ENCODE measurements at regions not wholly inside any gene's neighbourhood (a gene's known extent, or its start where the extent isn't known, plus 50 kb on each side); places are given as distances from the start of the nearest gene placed in this dataset.

- Mint-ChIP-seq H3K4me1 (ENCODE audit: low read depth, unreplicated experiment) (no peaks in the 10 kb centered on the region), H3K9me3 (ENCODE audit: unreplicated experiment) (no peaks in the 10 kb centered on the region), H3K27ac (ENCODE audit: unreplicated experiment) (no peak overlapping the region), H3K36me3 (ENCODE audit: low read depth, unreplicated experiment) (no peaks in the 10 kb centered on the region), H3K27me3 (ENCODE audit: low read depth, unreplicated experiment) (no peaks in the 10 kb centered on the region), H3K4me3 (ENCODE audit: unreplicated experiment) (no peak overlapping the region)
- no peak overlapping the region for H3K4me3 ChIP-seq (ENCODE audit: insufficient read depth, low read depth, low read length)
- no peak overlapping the region for H2AFZ ChIP-seq (ENCODE audit: low read depth, low read length)
- H3K4me1 ChIP-seq (ENCODE audit: insufficient read depth, low read length): no peaks in the 10 kb centered on the region
- DNase-seq (ENCODE audit: low read depth): no peak
- H3K9me3 ChIP-seq (ENCODE audit: insufficient read depth, low read depth, low read length): no peaks in the 10 kb centered on the region
- FAIRE-seq: no peak
- no peaks in the 10 kb centered on the region for H3K36me3 ChIP-seq (ENCODE audit: insufficient read depth, low read length)
- H3K27ac ChIP-seq (ENCODE audit: low read depth, low read length): no peak overlapping the region
- H3K27me3 ChIP-seq (ENCODE audit: insufficient read depth, low read length): no peaks in the 10 kb centered on the region
- no peaks in the 10 kb centered on the region for H4K20me1 ChIP-seq (ENCODE audit: insufficient read depth, low read length)
- H3K4me2 ChIP-seq (ENCODE audit: low read length): no peak overlapping the region
- H3K9ac ChIP-seq (ENCODE audit: low read length): no peak overlapping the region
- no peaks in the 10 kb centered on the region for H3K79me2 ChIP-seq (ENCODE audit: insufficient read depth, low read length)
- no peak for TF ChIP-seq EZH2 (IDR thresholded peaks at IDR 0.05; ENCODE audit: insufficient read depth, low read length)
- TF ChIP-seq CTCF (IDR thresholded peaks at IDR 0.05; ENCODE audit: insufficient read depth, low read depth, low read length): no peak
Measured at GRCh38 chr4:178426871-178427270, 984.6 kb upstream of the AGA start.

- H3K4me2 ChIP-seq (ENCODE audit: low read length): no peak overlapping the region
- H3K27ac Mint-ChIP-seq (ENCODE audit: unreplicated experiment): no peak overlapping the region
- H4K20me1 ChIP-seq (ENCODE audit: insufficient read depth, low read length): no peaks in the 10 kb centered on the region
- no peaks in the 10 kb centered on the region for H3K36me3 Mint-ChIP-seq (ENCODE audit: low read depth, unreplicated experiment)
- FAIRE-seq (no peak), DNase-seq (ENCODE audit: low read depth) (no peak)
- H3K27me3 Mint-ChIP-seq (ENCODE audit: low read depth, unreplicated experiment): no peaks in the 10 kb centered on the region
- H3K9ac ChIP-seq (ENCODE audit: low read length): no peak overlapping the region
- H3K9me3 Mint-ChIP-seq (ENCODE audit: unreplicated experiment): no peaks in the 10 kb centered on the region
- no peaks in the 10 kb centered on the region for H3K4me1 Mint-ChIP-seq (ENCODE audit: low read depth, unreplicated experiment)
- no peaks in the 10 kb centered on the region for H3K4me1 ChIP-seq (ENCODE audit: insufficient read depth, low read length)
- H3K79me2 ChIP-seq (ENCODE audit: insufficient read depth, low read length): no peaks in the 10 kb centered on the region
- H3K27ac ChIP-seq (ENCODE audit: low read depth, low read length): no peak overlapping the region
- H2AFZ ChIP-seq (ENCODE audit: low read depth, low read length): no peak overlapping the region
- H3K27me3 ChIP-seq (ENCODE audit: insufficient read depth, low read length): no peaks in the 10 kb centered on the region
- TF ChIP-seq CTCF (IDR thresholded peaks at IDR 0.05; ENCODE audit: insufficient read depth, low read depth, low read length): no peak
- no peak for TF ChIP-seq EZH2 (IDR thresholded peaks at IDR 0.05; ENCODE audit: insufficient read depth, low read length)
- no peaks in the 10 kb centered on the region for H3K36me3 ChIP-seq (ENCODE audit: insufficient read depth, low read length)
- no peak overlapping the region for H3K4me3 ChIP-seq (ENCODE audit: insufficient read depth, low read depth, low read length)
- no peak overlapping the region for H3K4me3 Mint-ChIP-seq (ENCODE audit: unreplicated experiment)
- H3K9me3 ChIP-seq (ENCODE audit: insufficient read depth, low read depth, low read length): no peaks in the 10 kb centered on the region
Measured at GRCh38 chr4:178427663-178428062, 985.4 kb upstream of the AGA start.

GRCh38 chr4:178448372-178449035 lies 1006.3 kb upstream of the AGA start:
- no peak for DNase-seq (ENCODE audit: low read depth)
- Histone ChIP-seq H3K9me3 (ENCODE audit: insufficient read depth, low read depth, low read length) (no peaks in the 10 kb centered on the region), H3K4me1 (ENCODE audit: insufficient read depth, low read length) (no peaks in the 10 kb centered on the region), H3K4me3 (ENCODE audit: insufficient read depth, low read depth, low read length) (no peak overlapping the region), H3K9ac (ENCODE audit: low read length) (no peak overlapping the region), H3K27ac (ENCODE audit: low read depth, low read length) (no peak overlapping the region), H3K79me2 (ENCODE audit: insufficient read depth, low read length) (no peaks in the 10 kb centered on the region), H3K36me3 (ENCODE audit: insufficient read depth, low read length) (no peaks in the 10 kb centered on the region), H2AFZ (ENCODE audit: low read depth, low read length) (no peak overlapping the region), H3K4me2 (ENCODE audit: low read length) (no peak overlapping the region), H3K27me3 (ENCODE audit: insufficient read depth, low read length) (no peaks in the 10 kb centered on the region), H4K20me1 (ENCODE audit: insufficient read depth, low read length) (no peaks in the 10 kb centered on the region)
- no peak for FAIRE-seq
- H3K4me3 Mint-ChIP-seq (ENCODE audit: unreplicated experiment): no peak overlapping the region
- no peak overlapping the region for H3K27ac Mint-ChIP-seq (ENCODE audit: unreplicated experiment)
- no peaks in the 10 kb centered on the region for H3K27me3 Mint-ChIP-seq (ENCODE audit: low read depth, unreplicated experiment)
- H3K9me3 Mint-ChIP-seq (ENCODE audit: unreplicated experiment): no peaks in the 10 kb centered on the region
- H3K36me3 Mint-ChIP-seq (ENCODE audit: low read depth, unreplicated experiment): no peaks in the 10 kb centered on the region
- TF ChIP-seq EZH2 (IDR thresholded peaks at IDR 0.05; ENCODE audit: insufficient read depth, low read length) (no peak), CTCF (IDR thresholded peaks at IDR 0.05; ENCODE audit: insufficient read depth, low read depth, low read length) (no peak)
- H3K4me1 Mint-ChIP-seq (ENCODE audit: low read depth, unreplicated experiment): no peaks in the 10 kb centered on the region
